ENCODE measurements at regions not wholly inside any gene's neighbourhood (a gene's known extent, or its start where the extent isn't known, plus 50 kb on each side); places are given as distances from the start of the nearest gene placed in this dataset.

GRCh38 chr5:35303152-35303551, 72.9 kb upstream of the PRLR start:
- Histone ChIP-seq H4K20me1 (ENCODE audit: insufficient read depth, low read length) (no peaks in the 10 kb centered on the region), H3K4me1 (ENCODE audit: low read length) (peaks cover 5% of the 10 kb centered on the region; the same call in 1 of the 2 replicates), H3K27me3 (replicated peaks; ENCODE audit: insufficient read depth, low read length) (no peaks in the 10 kb centered on the region), H3K4me2 (ENCODE audit: low read depth, low read length) (peak overlapping the region; percentile 4), H2AFZ (ENCODE audit: low read length) (no peak overlapping the region), H3K9me3 (replicated peaks; ENCODE audit: insufficient read depth, low read length) (no peaks in the 10 kb centered on the region), H3K9me2 (replicated peaks; ENCODE audit: insufficient read depth, low read length) (no peaks in the 10 kb centered on the region), H3K9ac (ENCODE audit: low read length) (no peak overlapping the region), H3F3A (ENCODE audit: insufficient read depth, low read length) (no peaks in the 10 kb centered on the region), H3K27ac (ENCODE audit: low read length) (peak overlapping the region; percentile 30; the same call in 1 of the 2 replicates), H3K4me3 (ENCODE audit: low read length) (no peak overlapping the region), H3K79me2 (ENCODE audit: low read length) (no peaks in the 10 kb centered on the region), H3K36me3 (replicated peaks; ENCODE audit: insufficient read depth, low read length) (no peaks in the 10 kb centered on the region)
- TF ChIP-seq EZH2phosphoT487 (IDR thresholded peaks at IDR 0.05; ENCODE audit: low read length) (no peak), EZH2 (optimal IDR thresholded peaks at IDR 0.05; ENCODE audit: low read depth, low read length) (no peak), CTCF (IDR thresholded peaks at IDR 0.05; ENCODE audit: low read length) (no peak)
- peak; percentile 61 for DNase-seq

- H3K27me3 ChIP-seq (replicated peaks; ENCODE audit: insufficient read depth, low read length), result no peaks in the 10 kb centered on the region
- H3K9me2 ChIP-seq (replicated peaks; ENCODE audit: insufficient read depth, low read length), result no peaks in the 10 kb centered on the region
- peak overlapping the region; percentile 30; the same call in 1 of the 2 replicates for H3K27ac ChIP-seq (ENCODE audit: low read length)
- no peaks in the 10 kb centered on the region for H3K79me2 ChIP-seq (ENCODE audit: low read length)
- no peaks in the 10 kb centered on the region for H3K9me3 ChIP-seq (replicated peaks; ENCODE audit: insufficient read depth, low read length)
- H4K20me1 ChIP-seq (ENCODE audit: insufficient read depth, low read length), result no peaks in the 10 kb centered on the region
- H3F3A ChIP-seq (ENCODE audit: insufficient read depth, low read length), result no peaks in the 10 kb centered on the region
- DNase-seq, result peak; percentile 38
- no peaks in the 10 kb centered on the region for H3K36me3 ChIP-seq (replicated peaks; ENCODE audit: insufficient read depth, low read length)
- TF ChIP-seq EZH2phosphoT487 (IDR thresholded peaks at IDR 0.05; ENCODE audit: low read length), result no peak
- TF ChIP-seq EZH2 (optimal IDR thresholded peaks at IDR 0.05; ENCODE audit: low read depth, low read length), result no peak
- no peak for TF ChIP-seq CTCF (IDR thresholded peaks at IDR 0.05; ENCODE audit: low read length)
- H3K4me2 ChIP-seq (ENCODE audit: low read depth, low read length), result peak overlapping the region; percentile 4; the same call in 1 of the 2 replicates
- H3K4me3 ChIP-seq (ENCODE audit: low read length), result no peak overlapping the region
- peaks cover 5% of the 10 kb centered on the region; the same call in 1 of the 2 replicates for H3K4me1 ChIP-seq (ENCODE audit: low read length)
- no peak overlapping the region for H3K9ac ChIP-seq (ENCODE audit: low read length)
- H2AFZ ChIP-seq (ENCODE audit: low read length), result no peak overlapping the region
Observed at GRCh38 chr5:35302544-35302943, 72.3 kb upstream of the PRLR start.

GRCh38 chr5:35297755-35298154, 67.5 kb upstream of the PRLR start:
- no peaks in the 10 kb centered on the region for H4K20me1 ChIP-seq (ENCODE audit: insufficient read depth, low read length)
- H3K27ac ChIP-seq (ENCODE audit: low read length), result no peak overlapping the region
- no peak overlapping the region for H3K4me2 ChIP-seq (ENCODE audit: low read depth, low read length)
- H3K36me3 ChIP-seq (replicated peaks; ENCODE audit: insufficient read depth, low read length), result no peaks in the 10 kb centered on the region
- H3K9ac ChIP-seq (ENCODE audit: low read length), result no peak overlapping the region
- no peaks in the 10 kb centered on the region for H3K4me1 ChIP-seq (ENCODE audit: low read length)
- no peaks in the 10 kb centered on the region for H3K9me3 ChIP-seq (replicated peaks; ENCODE audit: insufficient read depth, low read length)
- no peaks in the 10 kb centered on the region for H3K27me3 ChIP-seq (replicated peaks; ENCODE audit: insufficient read depth, low read length)
- no peak for DNase-seq
- no peaks in the 10 kb centered on the region for H3K79me2 ChIP-seq (ENCODE audit: low read length)
- no peak overlapping the region for H3K4me3 ChIP-seq (ENCODE audit: low read length)
- no peak for TF ChIP-seq CTCF (IDR thresholded peaks at IDR 0.05; ENCODE audit: low read length)
- TF ChIP-seq EZH2 (optimal IDR thresholded peaks at IDR 0.05; ENCODE audit: low read depth, low read length), result no peak
- TF ChIP-seq EZH2phosphoT487 (IDR thresholded peaks at IDR 0.05; ENCODE audit: low read length), result no peak
- no peaks in the 10 kb centered on the region for H3K9me2 ChIP-seq (replicated peaks; ENCODE audit: insufficient read depth, low read length)
- no peak overlapping the region for H2AFZ ChIP-seq (ENCODE audit: low read length)
- no peaks in the 10 kb centered on the region for H3F3A ChIP-seq (ENCODE audit: insufficient read depth, low read length)
